ENCODE measurements at regions not wholly inside any gene's neighbourhood (a gene's known extent, or its start where the extent isn't known, plus 50 kb on each side); places are given as distances from the start of the nearest gene placed in this dataset.

GRCh38 chr18:78677483-78678317, 301.9 kb upstream of the SALL3 start:
- DNase-seq = no peak

DNA sequence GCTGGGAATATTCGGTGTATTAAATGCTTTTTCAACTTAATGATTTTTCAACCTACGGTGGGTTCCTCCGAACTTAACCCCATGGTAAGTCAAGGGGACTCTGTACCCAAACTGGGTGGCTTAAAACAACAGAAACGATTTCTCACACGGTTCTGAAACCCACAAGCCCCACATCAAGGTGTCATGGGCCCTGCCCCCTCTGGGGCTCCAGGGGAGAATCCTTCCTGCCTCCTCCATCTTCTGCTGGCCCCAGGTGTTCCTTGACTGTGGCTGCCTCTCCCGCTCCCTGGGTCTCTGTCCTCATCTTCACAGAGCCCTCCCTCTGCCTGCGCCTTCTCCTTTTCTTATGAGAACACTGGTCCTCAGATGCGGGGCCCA, 301.3 kb upstream of the SALL3 start:
- no peak for DNase-seq

DNA sequence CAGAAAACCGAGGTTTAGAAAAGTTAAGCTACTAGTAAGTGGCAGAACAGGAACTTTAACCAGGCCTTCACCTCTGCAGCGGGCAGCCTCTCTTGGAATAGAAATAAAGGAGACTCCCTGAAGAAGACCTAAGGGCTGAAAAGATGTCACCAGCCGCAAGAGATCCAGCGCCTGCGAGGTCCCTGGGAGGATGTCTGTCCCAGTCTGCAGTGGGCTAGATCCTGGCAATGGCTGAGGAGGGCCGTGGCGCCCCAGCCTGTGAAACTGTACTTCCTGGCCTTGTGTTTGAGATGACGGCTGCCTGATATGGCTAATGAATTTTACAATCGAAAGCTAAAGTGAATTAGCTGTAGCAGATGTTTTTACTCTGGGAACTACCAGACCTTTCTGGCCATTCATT, 300.6 kb upstream of the SALL3 start:
- no peak for DNase-seq

DNA sequence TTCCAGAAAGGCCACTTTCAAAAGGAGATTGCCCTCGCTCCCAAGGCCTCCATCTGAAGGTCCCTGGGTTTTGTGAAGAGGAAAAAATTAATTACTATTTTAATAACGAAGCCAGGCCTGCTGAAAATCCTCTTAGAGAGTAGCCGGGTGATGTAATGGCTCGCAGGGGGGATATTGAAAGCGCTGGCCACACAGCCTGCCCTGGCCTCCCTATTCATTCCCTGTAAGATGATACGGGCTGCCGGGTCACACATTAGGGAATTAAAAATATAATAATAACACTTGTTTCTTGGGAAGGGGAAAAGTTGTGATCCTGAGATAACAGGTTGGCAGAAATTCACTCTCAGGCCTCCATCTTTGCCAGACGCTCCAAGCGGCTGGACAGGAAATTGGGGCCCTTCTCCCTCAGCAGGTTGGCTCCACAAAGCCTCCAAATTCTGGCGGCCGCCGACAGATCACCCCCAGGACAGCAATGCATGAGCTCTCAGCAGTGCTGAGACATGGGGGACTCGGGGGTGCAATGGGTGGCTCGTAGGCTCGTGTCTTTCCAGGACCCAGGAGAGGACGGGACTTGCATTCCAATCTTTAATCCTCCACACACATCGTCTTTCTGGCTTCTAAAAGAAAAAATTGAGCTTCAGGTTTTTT, 299.9 kb upstream of the SALL3 start:
- DNase-seq = no peak

GRCh38 chr18:78681396-78681795, 298.2 kb upstream of the SALL3 start:
- no peak for DNase-seq

GRCh38 chr18:78681934-78682333, 297.7 kb upstream of the SALL3 start:
- DNase-seq = no peak

DNA sequence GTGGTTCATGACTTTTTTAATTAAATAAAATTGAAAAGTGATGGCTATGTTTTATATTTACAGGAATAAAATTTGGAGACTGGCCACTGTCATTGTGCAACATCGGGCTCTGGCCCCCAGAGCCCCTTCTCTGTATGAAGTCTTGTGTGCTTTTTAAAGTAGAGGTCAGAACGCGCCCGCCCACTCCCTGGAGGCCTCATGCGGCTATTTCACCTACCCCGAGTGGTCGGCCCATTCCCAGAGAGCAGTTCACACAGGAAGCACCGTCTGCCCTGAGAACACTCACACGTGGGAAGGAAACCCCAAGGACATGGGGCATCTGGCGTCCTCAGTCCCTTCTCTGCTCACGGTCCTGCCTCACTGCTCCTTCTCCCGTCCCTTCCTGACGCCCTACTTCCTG, 296.9 kb upstream of the SALL3 start:
- no peak for DNase-seq

GRCh38 chr18:78683191-78684010, 296.2 kb upstream of the SALL3 start:
- DNase-seq = no peak

- no peak for DNase-seq
Measured at GRCh38 chr18:78685250-78685979, 294.2 kb upstream of the SALL3 start.

GRCh38 chr18:78685980-78686530, 293.6 kb upstream of the SALL3 start:
- no peak for DNase-seq

- no peak for DNase-seq
Measured at GRCh38 chr18:78686976-78687685, 292.5 kb upstream of the SALL3 start.

DNA sequence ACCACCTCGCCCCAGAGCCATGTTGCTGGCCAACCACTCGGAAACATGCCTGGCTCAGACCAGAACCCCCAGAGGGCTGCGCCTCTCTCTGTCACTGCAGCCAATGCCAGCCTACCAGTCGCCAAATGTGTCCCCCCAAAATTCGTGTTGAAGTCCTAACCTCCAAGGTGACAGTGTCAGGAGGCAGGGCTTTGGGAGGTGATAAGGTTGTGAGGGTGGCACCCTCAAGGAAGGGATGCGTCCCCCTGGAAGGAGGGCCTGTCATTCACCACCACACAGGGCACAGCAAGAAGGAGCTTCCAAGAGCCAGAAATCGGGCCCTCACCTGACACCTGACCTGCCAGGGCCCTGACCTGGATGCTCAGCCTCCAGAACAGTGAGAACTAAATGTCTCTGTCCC, 291.9 kb upstream of the SALL3 start:
- no peak for DNase-seq

DNA sequence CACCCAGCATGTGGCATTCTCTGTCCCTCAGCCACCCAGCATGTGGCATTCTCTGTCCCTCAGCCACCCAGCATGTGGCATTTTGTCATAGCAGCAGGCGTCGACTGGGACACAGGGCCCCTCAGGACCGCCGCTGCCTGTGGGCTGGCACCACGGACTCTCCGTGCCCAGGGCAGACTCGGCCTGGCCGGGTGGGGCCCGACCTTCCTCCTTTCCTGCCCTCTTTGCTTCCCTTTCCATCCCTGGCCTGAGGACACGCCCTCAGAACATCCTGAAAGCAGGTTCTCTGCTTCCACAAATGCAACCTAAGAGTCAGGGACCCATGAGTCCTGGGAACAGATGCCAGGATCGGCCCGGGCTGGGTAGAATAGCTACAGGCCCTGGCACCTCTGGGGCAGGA, 291.4 kb upstream of the SALL3 start:
- DNase-seq = no peak

- DNase-seq = no peak
Measured at GRCh38 chr18:78688916-78689315, 290.7 kb upstream of the SALL3 start.

- no peak for DNase-seq
Measured at GRCh38 chr18:78689606-78690005, 290.0 kb upstream of the SALL3 start.

DNA sequence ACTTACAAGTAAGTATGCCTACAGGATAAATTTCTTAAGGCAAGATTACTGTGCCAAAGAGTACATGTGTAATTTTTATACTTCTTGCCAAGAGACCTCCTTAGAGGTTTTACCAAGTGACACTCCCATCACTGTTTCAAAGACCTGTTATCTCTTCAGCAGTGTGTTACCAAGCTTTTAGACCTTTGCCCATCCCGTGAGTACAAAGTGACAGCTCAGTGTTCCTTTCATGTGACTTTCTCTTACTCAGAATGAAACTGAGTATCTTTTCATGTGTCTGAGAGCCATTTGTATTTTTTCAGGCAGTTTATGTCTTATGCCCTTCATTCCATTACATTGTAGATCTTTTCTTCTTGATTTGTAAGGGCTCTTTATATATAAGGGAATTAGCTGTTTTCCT, 287.5 kb upstream of the SALL3 start:
- DNase-seq = no peak

DNA sequence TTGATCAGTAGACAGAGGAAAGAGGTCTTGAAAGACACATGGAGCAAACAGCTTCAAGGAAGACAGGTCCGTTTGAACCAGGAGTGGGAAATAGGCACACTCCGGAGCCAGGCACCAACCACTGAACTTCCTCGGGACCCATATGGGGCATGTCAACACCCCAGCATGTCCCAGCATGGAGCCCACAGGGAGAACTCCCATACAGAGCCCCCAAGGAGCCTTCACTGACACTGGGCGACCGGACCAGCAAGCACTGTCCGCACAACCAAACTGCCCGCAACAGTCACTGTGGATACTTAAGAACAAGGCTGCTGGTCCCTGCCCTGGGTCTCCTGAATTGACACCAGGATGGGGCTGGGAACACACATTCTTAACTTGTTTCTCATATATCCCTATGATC, 286.2 kb upstream of the SALL3 start:
- no peak for DNase-seq

DNA sequence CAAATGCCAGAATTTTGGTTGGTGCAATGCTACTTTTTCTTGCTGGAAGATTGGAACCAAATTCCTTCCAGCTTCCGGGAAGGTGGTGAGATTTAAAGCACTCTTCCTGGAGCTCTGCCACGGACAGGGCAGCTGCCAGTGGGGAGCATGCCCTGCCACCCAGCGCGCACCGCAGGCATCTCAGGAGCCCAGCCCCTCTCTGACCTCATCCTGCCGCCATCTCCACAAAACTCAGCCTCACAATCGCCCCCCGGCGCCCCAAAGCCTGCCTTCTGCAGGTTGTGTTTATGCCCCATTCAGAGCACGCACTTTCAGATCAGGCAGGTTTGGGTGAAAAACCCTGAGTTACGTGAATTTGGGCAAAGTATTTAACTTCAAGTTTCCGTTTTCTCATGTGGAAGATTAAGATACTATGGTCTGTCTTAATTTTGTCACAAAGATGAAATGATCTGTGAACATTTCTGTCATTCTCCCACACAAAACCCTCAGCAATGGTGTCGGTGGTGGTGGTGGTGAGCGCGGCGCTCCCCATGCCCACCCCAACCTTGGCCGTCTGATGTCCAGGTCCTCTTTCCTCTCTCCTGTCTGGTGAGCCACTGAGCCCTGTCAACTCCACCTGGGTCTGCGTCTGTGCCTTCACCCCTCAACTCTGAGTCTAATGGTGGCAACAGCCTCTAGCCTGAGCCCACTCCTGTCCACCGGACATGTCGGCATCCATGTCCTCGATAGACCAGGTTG, 282.8 kb upstream of the SALL3 start:
- no peak for DNase-seq

DNA sequence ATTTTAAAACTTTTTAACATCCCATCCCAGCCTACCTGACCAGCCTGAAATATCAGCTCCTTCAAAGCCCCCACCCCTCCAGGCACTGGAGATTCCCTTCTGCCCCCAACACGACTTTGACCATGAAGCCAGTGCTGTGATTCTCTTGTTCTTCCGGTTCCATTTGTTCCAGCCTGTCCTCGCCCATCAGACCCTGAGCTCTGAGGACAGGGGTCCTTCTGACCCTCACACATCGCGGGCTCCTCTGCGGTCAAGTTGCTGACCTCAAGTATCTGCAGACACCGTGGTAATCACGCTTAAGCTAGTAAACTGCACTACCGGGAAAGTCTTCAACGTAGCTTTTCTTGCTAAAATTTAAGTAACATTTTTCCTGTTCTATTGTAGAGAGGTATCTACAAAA, 282.2 kb upstream of the SALL3 start:
- DNase-seq = no peak

DNA sequence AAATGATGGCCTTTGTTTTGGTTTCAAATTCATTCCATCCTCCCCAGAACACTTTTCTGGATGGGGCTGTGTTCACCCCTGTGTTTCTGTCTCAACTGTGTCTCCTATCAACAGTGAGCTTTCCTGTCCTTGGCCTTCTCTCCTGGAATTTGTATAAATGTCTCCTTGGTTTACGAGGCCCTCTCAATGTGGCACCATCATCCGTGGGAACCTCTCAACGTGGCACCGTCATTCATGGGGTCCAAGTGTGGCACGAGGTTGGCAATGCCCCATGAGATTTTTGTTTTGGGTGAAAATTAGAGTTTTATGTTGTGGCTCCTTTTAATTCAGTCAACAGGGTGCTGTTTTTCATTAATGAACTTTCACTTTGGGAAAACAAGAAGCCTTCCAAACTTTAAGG, 280.7 kb upstream of the SALL3 start:
- DNase-seq = no peak

DNA sequence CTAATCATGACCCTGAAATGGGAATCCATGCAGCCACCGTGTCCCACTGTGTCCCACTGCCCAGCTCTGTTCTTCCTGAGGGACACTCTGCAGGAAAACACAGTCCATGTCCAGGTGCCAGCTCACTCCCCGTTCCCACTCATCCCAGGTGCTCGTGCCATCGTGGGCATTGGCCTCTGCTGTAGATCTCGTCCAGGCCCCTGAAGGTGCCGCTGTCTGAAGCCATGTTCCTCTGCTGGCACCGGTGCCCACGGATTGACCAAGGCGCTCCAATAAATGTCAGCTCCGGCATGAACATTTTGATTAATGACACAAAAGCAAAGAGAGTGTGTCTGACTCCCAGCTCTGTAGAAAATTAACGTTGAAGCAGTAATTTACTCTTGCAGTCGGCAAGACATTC, 280.1 kb upstream of the SALL3 start:
- DNase-seq = no peak
